ENCODE measurements at regions not wholly inside any gene's neighbourhood (a gene's known extent, or its start where the extent isn't known, plus 50 kb on each side); places are given as distances from the start of the nearest gene placed in this dataset.
A peak's percentile ranks its signal among the peaks of the same experiment; 100 is the strongest.

GRCh38 chr5:160925281-160925680, 73.3 kb upstream of the ATP10B start:
- 44 to 58% (median 50%) methylated on average over 6 of the region's 6 CpGs for WGBS, 4 donors
- intact Hi-C loops (cut with DNase I): no loop called here
- Histone ChIP-seq H3K4me3 (no peak overlapping the region), H3K27me3 (no peaks in the 10 kb centered on the region), H3K4me1 (replicated peaks in 1 of 2) (no peaks in the 10 kb centered on the region), H3K27ac (no peak overlapping the region), H3K9me3 (replicated peaks in 1 of 3) (no peaks in the 10 kb centered on the region), H3K36me3 (replicated peaks in 1 of 2) (no peaks in the 10 kb centered on the region)
- peak in 6 of 7 donors; percentile 31 to 62 (median 42) for DNase-seq
- TF ChIP-seq CTCF (IDR thresholded peaks at IDR 0.05) (no peak), POLR2A (IDR thresholded peaks at IDR 0.05) (no peak)

- H3K27me3 ChIP-seq: no peaks in the 10 kb centered on the region
- H3K27ac ChIP-seq: no peak overlapping the region
- DNase-seq: no peak
- no peaks in the 10 kb centered on the region for H3K9me3 ChIP-seq (replicated peaks in 1 of 3)
- no peak overlapping the region for H3K4me3 ChIP-seq
- no peak for TF ChIP-seq POLR2A (IDR thresholded peaks at IDR 0.05)
- TF ChIP-seq CTCF (IDR thresholded peaks at IDR 0.05): no peak
- H3K36me3 ChIP-seq (replicated peaks in 1 of 2): no peaks in the 10 kb centered on the region
- intact Hi-C loops (cut with DNase I): no loop called here
- no peaks in the 10 kb centered on the region for H3K4me1 ChIP-seq (replicated peaks in 1 of 2)
- 81 to 93% (median 86%) methylated on average over 6 of the region's 6 CpGs for WGBS, 4 donors
Observed at GRCh38 chr5:160923936-160924710, 72.1 kb upstream of the ATP10B start.

GRCh38 chr5:160923411-160923810, 71.4 kb upstream of the ATP10B start:
- TF ChIP-seq CTCF (IDR thresholded peaks at IDR 0.05) (no peak), POLR2A (IDR thresholded peaks at IDR 0.05) (no peak)
- Histone ChIP-seq H3K27me3 (no peaks in the 10 kb centered on the region), H3K27ac (no peak overlapping the region), H3K4me1 (replicated peaks in 1 of 2) (no peaks in the 10 kb centered on the region), H3K9me3 (replicated peaks in 1 of 3) (no peaks in the 10 kb centered on the region), H3K36me3 (replicated peaks in 1 of 2) (no peaks in the 10 kb centered on the region), H3K4me3 (no peak overlapping the region)
- 79 to 87% (median 81%) methylated on average over 7 of the region's 7 CpGs for WGBS, 4 donors
- no peak for DNase-seq
- intact Hi-C loops (cut with DNase I): no loop called here

- no peaks in the 10 kb centered on the region for H3K27me3 ChIP-seq
- no peak overlapping the region for H3K4me3 ChIP-seq
- TF ChIP-seq POLR2A (IDR thresholded peaks at IDR 0.05) (no peak), CTCF (IDR thresholded peaks at IDR 0.05) (no peak)
- 68 to 86% (median 78%) methylated on average over 2 of the region's 2 CpGs for WGBS, 4 donors
- H3K36me3 ChIP-seq (replicated peaks in 1 of 2): no peaks in the 10 kb centered on the region
- intact Hi-C loops (cut with DNase I): no loop called here
- no peak overlapping the region for H3K27ac ChIP-seq
- DNase-seq: no peak
- H3K9me3 ChIP-seq (replicated peaks in 1 of 3): no peaks in the 10 kb centered on the region
- no peaks in the 10 kb centered on the region for H3K4me1 ChIP-seq (replicated peaks in 1 of 2)
Observed at GRCh38 chr5:160922311-160922710, 70.3 kb upstream of the ATP10B start.

All from adrenal gland (tissue), 9 donors.